HG03196 (cell line): ENCODE measurements at regions not wholly inside any gene's neighbourhood (a gene's known extent, or its start where the extent isn't known, plus 50 kb on each side); places are given as distances from the start of the nearest gene placed in this dataset.

ENCODE experiments used
- ATAC-seq: cut with Tn5 transposase; IDR thresholded peaks from one replicate; pipeline ENCODE4 v1.9.1; 2021; ENCODE audit not compliant: unreplicated experiment

DNA sequence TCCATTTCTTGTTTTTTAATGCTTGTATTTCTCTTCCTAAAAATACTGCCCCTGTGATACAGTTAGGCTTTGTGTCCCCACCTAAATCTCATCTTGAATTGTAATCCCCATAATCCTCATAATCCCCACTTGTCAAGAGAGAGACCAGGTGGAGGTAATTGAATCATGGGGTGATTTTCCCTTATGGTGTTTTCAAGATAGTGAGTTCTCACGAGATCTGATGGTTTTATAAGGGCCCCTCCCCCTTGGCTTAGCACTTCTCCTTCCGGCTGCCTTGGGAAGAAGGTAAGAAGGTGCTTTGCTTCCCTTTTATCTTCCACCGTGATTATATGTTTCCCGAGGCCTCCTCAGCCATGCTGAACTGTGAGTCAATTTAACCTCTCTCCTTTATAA is 227.4 kb downstream of the MAN2A1 start:
- no peak for ATAC-seq

- no peak for ATAC-seq
Observed at GRCh38 chr5:109917966-109918365, 228.2 kb downstream of the MAN2A1 start.

DNA sequence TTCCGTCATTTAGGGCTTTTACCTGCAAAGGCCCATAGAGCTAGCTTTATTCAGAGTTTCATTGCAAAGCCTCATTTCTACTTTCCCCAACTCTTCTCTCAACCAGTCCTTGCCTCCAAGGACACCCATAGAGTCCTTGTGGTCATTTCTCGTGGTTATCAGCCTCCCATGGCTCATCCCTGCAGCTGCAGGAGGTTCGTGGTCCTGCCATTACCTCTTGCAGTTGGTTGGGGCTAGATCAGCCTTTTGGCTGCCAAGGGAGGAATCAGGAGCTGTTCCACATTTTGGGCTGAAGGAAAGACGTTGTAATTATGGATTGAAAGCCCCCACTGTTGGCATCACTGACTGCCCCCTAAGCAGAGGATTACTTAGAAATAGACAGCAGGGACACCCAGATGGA is 231.0 kb downstream of the MAN2A1 start:
- ATAC-seq = no peak

DNA sequence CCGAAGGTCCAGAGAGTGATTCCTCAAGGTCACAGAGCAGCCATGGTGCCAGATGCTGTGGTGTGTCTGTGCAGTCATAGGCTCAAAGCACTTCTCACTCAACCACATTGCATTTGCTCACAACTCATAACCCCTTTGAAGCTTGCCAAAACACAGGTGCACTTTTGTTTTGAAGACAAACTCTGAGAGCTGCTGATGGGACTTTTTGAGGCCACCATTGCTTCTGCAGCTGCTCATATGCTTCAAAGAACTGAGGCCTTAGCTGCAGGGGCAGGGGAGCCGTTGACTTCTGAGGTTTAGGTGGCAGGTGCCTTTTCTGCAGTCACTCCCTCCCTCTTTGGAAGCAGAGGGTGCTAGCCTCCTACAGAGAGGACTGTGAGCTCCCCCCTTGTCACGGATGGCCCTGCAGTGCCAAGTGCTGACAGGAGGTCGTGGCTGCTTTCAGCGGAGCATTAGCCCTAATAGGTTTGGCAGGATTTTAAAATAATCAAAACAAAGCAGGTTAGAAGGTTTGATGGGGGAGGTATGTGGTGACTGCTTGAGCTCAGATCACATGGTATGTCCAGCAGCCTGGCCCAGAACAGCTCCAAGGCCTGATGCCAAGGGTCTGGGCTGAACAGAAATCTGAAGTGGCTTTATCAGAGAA is 232.1 kb downstream of the MAN2A1 start:
- ATAC-seq = no peak

DNA sequence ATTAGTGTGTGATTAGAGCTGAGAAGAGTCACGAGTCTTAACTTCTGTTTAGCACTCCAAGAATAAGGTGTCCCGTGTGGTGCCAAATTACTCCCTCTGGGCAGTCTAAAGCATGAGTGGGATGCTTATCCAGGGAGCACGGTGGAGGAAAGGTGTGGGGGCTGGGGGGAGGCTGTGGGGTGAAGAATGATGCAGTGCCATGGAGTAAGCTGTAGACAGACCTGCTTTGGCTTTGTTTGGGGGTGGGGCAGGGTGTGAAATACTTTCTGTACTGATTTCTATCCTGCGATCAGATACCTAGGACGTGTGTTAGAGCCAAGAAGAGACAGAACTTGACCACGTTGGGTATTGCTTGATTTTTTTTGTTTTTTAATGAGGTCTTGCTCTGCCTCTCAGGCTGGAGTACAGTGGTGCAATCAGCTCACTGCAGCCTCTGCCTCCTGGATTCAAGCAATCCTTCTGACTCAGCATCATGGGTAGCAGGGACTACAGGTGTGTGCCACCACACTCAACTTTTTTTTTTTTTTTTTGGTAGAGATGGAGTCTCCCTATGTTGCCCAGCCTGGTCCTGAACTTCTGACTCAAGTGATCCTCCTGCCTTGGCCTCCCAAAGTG is 232.8 kb downstream of the MAN2A1 start:
- no peak for ATAC-seq

GRCh38 chr5:109923205-109923604 is 233.5 kb downstream of the MAN2A1 start:
- ATAC-seq = no peak

DNA sequence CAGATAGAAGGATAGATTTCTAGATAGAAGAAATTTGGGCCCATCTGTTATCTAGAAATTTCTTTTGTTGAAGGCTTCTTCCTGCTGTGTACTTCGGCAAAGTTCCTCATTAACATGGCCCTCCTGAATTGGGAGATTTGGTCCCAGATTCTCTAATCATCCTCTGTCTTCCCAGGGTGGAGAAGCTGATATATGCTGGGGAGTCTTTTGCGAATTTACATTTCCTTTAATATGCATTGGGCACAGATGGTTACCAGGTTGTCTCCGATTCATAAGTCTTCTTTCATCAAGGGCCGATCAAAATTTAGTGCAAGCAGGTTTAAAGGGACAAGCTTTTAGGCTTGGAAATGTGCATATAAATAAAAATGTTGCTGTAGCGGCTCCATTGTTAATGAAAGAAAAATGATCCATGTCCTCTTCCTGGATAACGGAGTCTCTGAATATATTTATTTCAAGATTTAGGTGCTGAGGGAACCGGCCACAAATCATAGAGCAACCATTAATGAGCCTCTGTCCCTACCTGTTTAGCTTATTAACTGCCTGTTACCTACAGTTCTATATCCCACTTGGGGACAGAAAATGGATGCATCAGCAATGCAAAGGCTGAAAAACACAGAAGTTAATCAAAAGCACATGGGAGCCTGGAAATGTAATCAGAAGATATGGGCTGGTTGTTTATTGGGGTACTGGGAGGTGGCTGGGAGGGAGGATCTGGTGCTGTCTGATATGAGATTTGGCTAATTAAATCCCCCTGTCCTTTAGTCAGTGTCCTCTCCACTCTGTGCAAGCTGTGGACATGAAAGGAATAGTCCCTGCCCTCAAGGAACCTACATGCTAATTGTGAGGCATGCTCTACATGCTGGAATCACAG is 234.7 kb downstream of the MAN2A1 start:
- no peak for ATAC-seq

DNA sequence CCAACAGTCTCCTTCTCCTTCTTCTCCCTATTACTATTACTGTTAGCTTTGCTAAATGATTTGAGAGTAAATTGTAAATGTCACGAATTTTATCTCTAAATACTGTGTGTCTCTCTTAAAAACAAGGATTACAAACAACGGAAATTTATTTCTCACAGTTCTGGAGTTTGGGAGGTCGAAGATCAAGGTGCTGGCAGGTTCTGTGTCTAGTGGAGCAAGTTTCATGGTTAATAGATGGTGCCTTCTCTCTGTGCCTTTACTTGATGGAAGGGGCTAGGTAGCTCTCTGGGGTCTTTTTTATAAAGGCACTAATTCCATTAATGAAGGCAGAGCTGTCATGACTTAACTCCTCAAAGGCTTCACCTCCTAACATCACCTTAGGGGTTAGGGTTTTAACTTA is 237.9 kb downstream of the MAN2A1 start:
- no peak for ATAC-seq

- no peak for ATAC-seq
Observed at GRCh38 chr5:109928046-109928445, 238.3 kb downstream of the MAN2A1 start.

- ATAC-seq = no peak
Observed at GRCh38 chr5:109928811-109929210, 239.1 kb downstream of the MAN2A1 start.

GRCh38 chr5:109929376-109929775 is 239.6 kb downstream of the MAN2A1 start:
- no peak for ATAC-seq

DNA sequence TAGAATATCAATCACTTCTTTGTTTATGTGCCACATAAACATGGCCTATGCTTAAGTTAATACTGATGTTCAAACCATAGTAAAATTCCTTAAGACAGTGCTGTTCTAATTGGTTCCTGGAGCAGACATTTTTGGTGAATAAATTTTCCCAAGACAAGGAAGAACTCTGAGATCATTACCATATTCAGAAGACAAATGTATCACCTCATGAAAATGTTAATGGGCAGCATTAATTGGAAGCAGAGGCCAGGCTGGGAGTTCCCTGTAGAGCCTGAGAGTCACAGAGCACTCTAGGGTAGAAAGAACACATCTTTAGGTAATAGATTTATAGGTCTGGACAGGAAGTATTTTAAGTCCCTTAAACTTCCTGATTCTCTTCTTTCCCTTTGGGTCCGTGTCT is 240.2 kb downstream of the MAN2A1 start:
- no peak for ATAC-seq

DNA sequence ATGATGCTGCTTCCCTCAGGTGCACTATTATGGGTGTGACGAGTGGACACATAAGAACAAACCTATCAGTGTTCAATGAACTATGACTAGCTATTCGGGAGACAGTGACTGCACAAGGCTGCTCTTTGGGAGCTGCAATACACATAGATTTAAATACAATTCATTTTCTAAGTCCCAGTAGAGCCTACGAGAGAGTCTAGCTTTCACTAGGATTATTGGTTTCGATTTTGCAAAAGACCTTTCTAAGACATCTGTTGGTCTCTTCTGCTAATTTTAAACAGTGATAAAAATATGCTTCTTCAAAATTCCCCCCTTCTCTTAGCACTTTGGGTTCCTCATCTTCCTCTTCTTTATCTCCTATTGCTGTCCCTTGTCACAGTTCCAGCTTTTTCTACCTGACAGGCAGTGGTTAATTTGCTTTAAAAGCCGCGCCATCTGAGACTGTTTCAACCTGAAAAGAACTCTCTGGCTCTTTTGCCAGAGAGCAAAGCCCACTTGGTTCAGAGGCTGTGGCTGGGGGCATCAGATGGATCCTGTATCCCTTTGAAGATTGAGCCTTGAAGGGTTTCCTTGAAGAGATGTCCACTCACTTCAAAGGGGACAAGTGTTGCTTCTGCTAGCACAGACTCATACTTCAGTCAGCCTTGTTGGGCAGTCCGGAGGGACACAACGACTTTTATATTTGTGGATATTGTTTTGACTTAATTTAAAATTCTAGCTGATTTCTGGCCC is 241.5 kb downstream of the MAN2A1 start:
- ATAC-seq = no peak

GRCh38 chr5:109935833-109936490 is 246.2 kb downstream of the MAN2A1 start:
- ATAC-seq = no peak

GRCh38 chr5:109936996-109937395 is 247.3 kb downstream of the MAN2A1 start:
- ATAC-seq = no peak

DNA sequence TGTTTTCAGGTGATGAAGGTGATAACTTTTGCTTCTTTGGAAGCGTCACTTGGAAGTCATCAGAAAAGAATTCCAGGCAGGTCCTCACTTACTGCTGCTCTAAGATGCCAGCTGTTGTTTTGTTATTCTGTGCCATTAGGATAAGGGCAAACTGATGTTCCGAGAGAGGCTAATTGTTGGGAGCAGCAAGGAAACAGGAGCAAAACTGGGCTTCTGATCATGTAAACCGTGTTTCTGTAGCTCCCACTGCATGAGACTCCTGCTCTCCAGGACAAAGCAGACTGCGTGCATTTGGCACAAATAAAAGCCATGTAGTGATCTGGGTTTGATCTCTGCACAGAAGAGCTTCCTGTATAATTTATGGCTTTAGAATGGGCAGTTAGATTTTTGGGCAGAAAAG is 248.2 kb downstream of the MAN2A1 start:
- ATAC-seq = no peak

- no peak for ATAC-seq
Observed at GRCh38 chr5:109938453-109938852, 248.7 kb downstream of the MAN2A1 start.

DNA sequence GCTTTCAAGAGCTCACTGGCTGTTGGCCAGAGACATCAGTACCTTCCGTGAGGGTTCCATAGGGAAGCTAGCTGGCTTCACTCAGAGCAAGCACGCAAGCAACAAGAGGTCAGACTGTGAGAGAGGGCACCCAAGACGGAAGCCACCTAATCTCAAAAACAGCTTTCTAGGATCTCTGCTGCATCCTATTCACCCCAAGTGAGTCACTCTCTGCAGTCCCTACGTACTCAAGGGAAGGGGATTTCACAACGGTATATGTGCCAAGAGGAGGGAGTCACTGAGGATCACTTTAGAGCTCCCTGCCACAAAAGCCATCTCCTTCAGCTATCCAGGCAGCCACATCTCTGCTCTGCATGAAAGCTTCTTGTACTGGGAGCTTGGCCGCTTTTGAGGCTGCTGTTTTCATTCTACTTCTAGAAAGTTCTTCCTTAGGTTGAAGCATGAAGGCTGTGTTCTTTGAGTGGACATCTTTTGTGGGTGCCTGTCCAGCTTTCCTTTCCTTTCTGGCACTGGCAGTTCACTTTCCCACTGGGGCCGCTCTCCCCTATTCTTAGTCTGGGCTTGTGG is 249.5 kb downstream of the MAN2A1 start:
- no peak for ATAC-seq

- no peak for ATAC-seq
Observed at GRCh38 chr5:109942646-109943045, 252.9 kb downstream of the MAN2A1 start.

DNA sequence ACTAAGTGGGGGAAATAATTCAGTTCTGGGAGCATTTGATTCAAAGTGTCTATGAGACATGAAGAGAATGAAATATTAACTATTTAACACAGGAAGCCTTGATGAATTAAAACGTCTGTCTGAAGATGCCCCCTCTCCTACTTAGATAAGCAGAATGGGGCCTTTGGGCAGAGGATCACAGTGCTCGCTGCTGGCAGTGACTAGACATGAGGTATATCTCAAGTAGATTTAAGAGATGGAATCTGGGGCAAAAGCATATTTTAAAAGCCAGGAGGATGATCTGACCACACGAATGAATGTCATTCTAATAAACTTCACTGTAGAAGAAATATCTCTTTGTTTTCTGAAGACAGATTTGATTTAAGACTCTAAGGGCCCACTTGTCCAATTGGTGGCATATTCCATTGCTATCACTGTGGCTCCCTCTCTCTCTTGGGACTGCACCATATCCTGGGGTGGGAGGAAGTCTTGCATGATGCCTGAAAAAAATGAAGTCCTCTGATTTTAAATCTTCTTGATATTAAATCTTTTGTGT is 254.0 kb downstream of the MAN2A1 start:
- ATAC-seq = no peak
